Hepatocyte (in vitro differentiated cells): ENCODE measurements at regions not wholly inside any gene's neighbourhood (a gene's known extent, or its start where the extent isn't known, plus 50 kb on each side); places are given as distances from the start of the nearest gene placed in this dataset.

Source experiments
- DNase-seq: peaks from one replicate; pipeline ENCODE4 v3.0.0-alpha.2; 2016; ENCODE audit warnings: low spot score
- H2AFZ ChIP-seq: fragments of 200-600 bp; sonication (generic); 2 replicates; pipeline ENCODE4 v1.6.0; 2016; ENCODE audit warnings: antibody characterized with exemption, mild to moderate bottlenecking
- H3K27ac ChIP-seq: fragments of 200-600 bp; sonication (generic); 2 replicates; pipeline ENCODE4 v1.5.1; 2016; ENCODE audit warnings: mild to moderate bottlenecking
- H3K27me3 ChIP-seq: fragments of 200-600 bp; sonication (generic); 2 replicates; pipeline ENCODE4 v1.6.1; 2016
- H3K36me3 ChIP-seq: fragments of 200-600 bp; sonication (generic); replicated peaks from 2 replicates; pipeline ENCODE4 v1.5.1; 2016; ENCODE audit warnings: low read depth; ENCODE audit not compliant: insufficient read depth
- H3K4me1 ChIP-seq: fragments of 200-600 bp; sonication (generic); 2 replicates; pipeline ENCODE4 v1.5.1; 2016; ENCODE audit warnings: mild to moderate bottlenecking, moderate library complexity; ENCODE audit not compliant: insufficient read depth
- H3K4me2 ChIP-seq: fragments of 200-600 bp; sonication (generic); 2 replicates; pipeline ENCODE4 v1.6.0; 2016
- H3K4me3 ChIP-seq: fragments of 200-600 bp; sonication (generic); 2 replicates; pipeline ENCODE4 v1.5.1; 2016; ENCODE audit warnings: mild to moderate bottlenecking
- H3K79me2 ChIP-seq: fragments of 200-600 bp; sonication (generic); 2 replicates; pipeline ENCODE4 v1.6.0; 2017; ENCODE audit warnings: mild to moderate bottlenecking
- H3K9me2 ChIP-seq: fragments of 200-600 bp; sonication (generic); replicated peaks from 2 replicates; pipeline ENCODE4 v1.6.0; 2017; ENCODE audit warnings: mild to moderate bottlenecking; ENCODE audit not compliant: insufficient read depth
- H3K9me3 ChIP-seq: fragments of 200-600 bp; sonication (generic); 2 replicates; pipeline ENCODE4 v1.5.1; 2016; ENCODE audit warnings: low read depth, mild to moderate bottlenecking
- H4K20me1 ChIP-seq: fragments of 200-600 bp; sonication (generic); 2 replicates; pipeline ENCODE4 v1.6.0; 2016; ENCODE audit warnings: mild to moderate bottlenecking; ENCODE audit not compliant: insufficient read depth, poor library complexity, severe bottlenecking
- EZH2 ChIP-seq: fragments of 200-600 bp; sonication (generic); IDR thresholded peaks from 2 replicates; pipeline ENCODE4 v1.6.1; 2016; ENCODE audit warnings: antibody characterized with exemption, mild to moderate bottlenecking, borderline replicate concordance
- EZH2phosphoT487 ChIP-seq: fragments of 200-600 bp; sonication (generic); IDR thresholded peaks from one replicate; pipeline ENCODE4 v1.6.1; 2018; ENCODE audit warnings: antibody characterized with exemption, mild to moderate bottlenecking, low read depth, moderate library complexity; ENCODE audit not compliant: unreplicated experiment, severe bottlenecking
- WGBS: methylation state at CpG from one replicate; pipeline ENCODE4 v1.1.6; 2016; ENCODE audit warnings: low lambda C conversion rate; ENCODE audit errors: missing lambda C conversion rate; 5-methylcytosine and 5-hydroxymethylcytosine counted together
- TF ChIP-seq, protein P1 (sequence below): fragments of 200-600 bp; sonication (generic); IDR thresholded peaks from 2 replicates; pipeline ENCODE4 v1.5.1; 2016; ENCODE audit warnings: antibody characterized with exemption, mild to moderate bottlenecking; ENCODE audit not compliant: poor library complexity

DNA sequence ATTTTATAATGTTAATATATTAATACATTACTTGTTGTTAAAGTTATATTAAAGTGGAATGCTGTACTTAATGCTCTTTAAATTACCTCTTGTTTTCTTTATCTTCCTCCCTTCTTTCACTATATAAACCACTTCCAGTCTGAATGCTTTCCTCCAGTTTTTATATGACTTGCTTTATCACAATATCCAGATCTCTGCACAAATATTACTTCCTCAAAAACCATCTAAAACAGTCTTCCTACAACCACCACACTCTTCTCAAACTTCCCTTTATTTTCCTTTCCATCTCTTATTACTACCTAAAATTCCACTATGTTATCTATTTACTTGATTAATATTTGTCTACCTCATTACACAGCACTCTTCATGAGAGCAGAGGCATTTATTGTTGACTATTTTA is 956.6 kb downstream of the LRFN5 start:
- H3K27me3 ChIP-seq, result no peaks in the 10 kb centered on the region
- no peaks in the 10 kb centered on the region for H3K9me2 ChIP-seq
- no peak for DNase-seq
- no peak overlapping the region for H3K4me3 ChIP-seq
- H3K27ac ChIP-seq, result no peak overlapping the region
- H4K20me1 ChIP-seq, result no peaks in the 10 kb centered on the region
- no peaks in the 10 kb centered on the region for H3K79me2 ChIP-seq
- H3K9me3 ChIP-seq, result no peaks in the 10 kb centered on the region
- H3K4me1 ChIP-seq, result no peaks in the 10 kb centered on the region
- H3K36me3 ChIP-seq, result no peaks in the 10 kb centered on the region
- no peak overlapping the region for H3K4me2 ChIP-seq
- no peak overlapping the region for H2AFZ ChIP-seq
- TF ChIP-seq, protein P1, sequence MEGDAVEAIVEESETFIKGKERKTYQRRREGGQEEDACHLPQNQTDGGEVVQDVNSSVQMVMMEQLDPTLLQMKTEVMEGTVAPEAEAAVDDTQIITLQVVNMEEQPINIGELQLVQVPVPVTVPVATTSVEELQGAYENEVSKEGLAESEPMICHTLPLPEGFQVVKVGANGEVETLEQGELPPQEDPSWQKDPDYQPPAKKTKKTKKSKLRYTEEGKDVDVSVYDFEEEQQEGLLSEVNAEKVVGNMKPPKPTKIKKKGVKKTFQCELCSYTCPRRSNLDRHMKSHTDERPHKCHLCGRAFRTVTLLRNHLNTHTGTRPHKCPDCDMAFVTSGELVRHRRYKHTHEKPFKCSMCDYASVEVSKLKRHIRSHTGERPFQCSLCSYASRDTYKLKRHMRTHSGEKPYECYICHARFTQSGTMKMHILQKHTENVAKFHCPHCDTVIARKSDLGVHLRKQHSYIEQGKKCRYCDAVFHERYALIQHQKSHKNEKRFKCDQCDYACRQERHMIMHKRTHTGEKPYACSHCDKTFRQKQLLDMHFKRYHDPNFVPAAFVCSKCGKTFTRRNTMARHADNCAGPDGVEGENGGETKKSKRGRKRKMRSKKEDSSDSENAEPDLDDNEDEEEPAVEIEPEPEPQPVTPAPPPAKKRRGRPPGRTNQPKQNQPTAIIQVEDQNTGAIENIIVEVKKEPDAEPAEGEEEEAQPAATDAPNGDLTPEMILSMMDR, result no peak
- TF ChIP-seq EZH2phosphoT487 (no peak), EZH2 (no peak)

DNA sequence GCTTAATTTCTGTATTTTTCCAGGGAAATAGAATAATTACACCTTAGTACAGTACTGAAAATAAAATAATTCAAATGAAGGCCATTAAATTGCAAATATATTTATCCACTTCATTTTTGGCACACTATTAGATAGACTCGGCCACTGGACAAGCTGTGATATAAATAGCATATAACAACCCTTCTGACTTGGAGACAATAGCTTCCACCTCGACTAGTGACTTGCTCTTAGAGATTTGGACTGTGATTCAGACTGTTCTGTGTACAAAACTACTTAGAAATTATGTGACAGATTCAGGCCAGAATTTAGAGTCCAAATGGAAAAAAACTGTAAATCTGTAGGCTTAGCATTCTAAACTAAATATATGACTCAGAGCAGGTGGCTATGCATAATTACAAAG is 949.9 kb downstream of the LRFN5 start:
- Histone ChIP-seq H3K4me1 (no peaks in the 10 kb centered on the region), H3K9me3 (no peaks in the 10 kb centered on the region), H2AFZ (no peak overlapping the region), H3K79me2 (no peaks in the 10 kb centered on the region), H3K36me3 (no peaks in the 10 kb centered on the region), H3K27ac (no peak overlapping the region), H3K4me3 (no peak overlapping the region), H3K9me2 (no peaks in the 10 kb centered on the region), H3K4me2 (no peak overlapping the region), H3K27me3 (no peaks in the 10 kb centered on the region), H4K20me1 (no peaks in the 10 kb centered on the region)
- WGBS, result 80% methylated on average over 2 of the region's 2 CpGs
- DNase-seq, result no peak
- TF ChIP-seq, protein P1, result no peak
- TF ChIP-seq EZH2phosphoT487 (no peak), EZH2 (no peak)

DNA sequence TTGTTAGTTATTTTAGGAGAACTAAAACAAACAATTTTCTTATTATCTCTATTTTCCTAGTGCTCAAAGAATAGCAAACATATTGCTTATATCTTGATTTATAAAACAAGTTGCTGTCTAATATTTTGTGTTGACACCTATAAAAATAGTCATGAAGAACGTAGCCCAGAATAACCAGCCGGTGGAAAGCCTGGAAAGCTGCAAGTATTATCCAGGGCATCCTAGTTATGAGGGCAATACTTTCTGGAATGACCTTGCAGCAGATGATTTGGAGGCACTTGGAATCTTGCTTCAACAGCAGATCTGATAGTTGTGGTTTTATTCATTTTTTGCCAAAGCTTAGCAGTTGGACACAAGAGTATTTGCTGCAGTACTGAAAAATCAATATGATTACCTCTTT is 948.7 kb downstream of the LRFN5 start:
- no peaks in the 10 kb centered on the region for H3K4me1 ChIP-seq
- H3K27ac ChIP-seq, result no peak overlapping the region
- DNase-seq, result no peak
- H3K79me2 ChIP-seq, result no peaks in the 10 kb centered on the region
- WGBS, result 72% methylated on average over 2 of the region's 2 CpGs
- TF ChIP-seq EZH2phosphoT487, result no peak
- TF ChIP-seq EZH2, result no peak
- TF ChIP-seq, protein P1, result no peak
- H3K4me2 ChIP-seq, result no peak overlapping the region
- no peaks in the 10 kb centered on the region for H3K27me3 ChIP-seq
- H4K20me1 ChIP-seq, result no peaks in the 10 kb centered on the region
- H3K4me3 ChIP-seq, result no peak overlapping the region
- H3K9me2 ChIP-seq, result no peaks in the 10 kb centered on the region
- no peaks in the 10 kb centered on the region for H3K9me3 ChIP-seq
- no peak overlapping the region for H2AFZ ChIP-seq
- no peaks in the 10 kb centered on the region for H3K36me3 ChIP-seq

DNA sequence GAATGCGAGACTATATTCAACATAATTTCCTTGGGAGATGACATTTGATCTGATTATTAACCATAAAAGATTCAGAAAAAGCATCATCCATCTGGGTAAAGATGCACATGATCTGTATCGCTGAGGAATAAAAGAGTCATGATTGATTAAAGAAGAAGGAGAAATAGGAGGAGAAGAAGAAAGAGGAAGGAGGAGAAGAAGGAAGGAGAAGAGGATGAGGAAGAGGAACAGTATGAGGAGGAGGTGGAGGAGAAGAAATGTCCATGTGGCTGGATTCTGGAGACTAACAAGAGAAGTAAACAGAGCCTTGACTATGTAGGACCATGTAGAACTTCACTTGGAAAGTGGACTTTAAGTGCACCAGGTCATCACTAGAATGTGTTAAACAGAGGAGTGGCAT is 947.4 kb downstream of the LRFN5 start:
- Histone ChIP-seq H2AFZ (no peak overlapping the region), H3K36me3 (no peaks in the 10 kb centered on the region), H3K9me2 (no peaks in the 10 kb centered on the region), H3K27me3 (no peaks in the 10 kb centered on the region), H3K27ac (no peak overlapping the region), H4K20me1 (no peaks in the 10 kb centered on the region), H3K4me1 (no peaks in the 10 kb centered on the region), H3K4me2 (no peak overlapping the region), H3K4me3 (no peak overlapping the region), H3K9me3 (no peaks in the 10 kb centered on the region), H3K79me2 (no peaks in the 10 kb centered on the region)
- TF ChIP-seq, protein P1, result no peak
- TF ChIP-seq EZH2phosphoT487 (no peak), EZH2 (no peak)
- DNase-seq, result no peak
- WGBS, result 94% methylated on average over 2 of the region's 2 CpGs
